ENCODE measurements at regions not wholly inside any gene's neighbourhood (a gene's known extent, or its start where the extent isn't known, plus 50 kb on each side); places are given as distances from the start of the nearest gene placed in this dataset.
A peak's percentile ranks its signal among the peaks of the same experiment; 100 is the strongest.

DNA sequence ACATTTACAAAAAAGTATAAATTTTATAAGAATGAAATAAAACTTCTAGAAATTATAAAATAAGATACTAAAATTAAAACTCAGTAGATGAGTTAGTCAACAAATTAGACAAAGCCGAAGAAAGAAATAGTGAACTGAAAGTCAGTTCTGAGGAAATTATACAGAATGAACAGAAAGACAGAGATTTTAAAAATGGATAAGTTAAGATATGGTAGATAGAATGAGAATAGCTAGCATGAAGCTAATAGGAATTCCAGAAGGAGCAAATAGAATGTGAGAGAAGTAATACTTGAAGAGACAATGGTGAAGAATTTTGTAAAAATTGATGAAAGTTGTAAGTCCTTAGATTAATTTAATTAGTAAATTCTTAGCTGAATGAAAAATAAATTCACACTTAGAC is 430.4 kb upstream of the RUNX1 start:
- TF ChIP-seq ZFP30 (CRISPR knock-in tag; IDR thresholded peaks at IDR 0.05) (peak; percentile 48), POU6F1 (CRISPR knock-in tag; IDR thresholded peaks at IDR 0.05; ENCODE audit: borderline replicate concordance, low read depth) (no peak), ZNF70 (CRISPR knock-in tag; IDR thresholded peaks at IDR 0.05) (no peak), PPARA (CRISPR knock-in tag; IDR thresholded peaks at IDR 0.05; ENCODE audit: borderline replicate concordance) (no peak), CSDC2 (CRISPR knock-in tag; IDR thresholded peaks at IDR 0.05) (no peak)
- no peak for ATAC-seq

DNA sequence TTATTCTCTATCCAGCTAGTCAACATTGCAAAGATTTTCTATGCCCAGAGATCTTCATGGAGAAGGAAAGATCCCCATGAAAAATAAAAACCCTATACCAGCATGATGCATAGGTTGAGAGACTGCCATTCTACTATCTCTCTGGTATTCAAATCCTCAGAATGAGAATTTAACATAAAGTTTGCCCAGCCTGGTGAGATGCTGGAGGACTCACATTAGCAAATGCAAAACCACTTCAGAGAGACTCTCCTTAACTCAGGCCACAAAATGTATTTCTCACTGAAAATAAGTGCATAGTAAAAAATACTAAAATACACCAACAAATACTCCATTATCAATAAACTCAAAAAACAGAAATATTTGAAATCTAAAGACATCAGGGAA is 430.0 kb upstream of the RUNX1 start:
- TF ChIP-seq ZFP3 (CRISPR knock-in tag; IDR thresholded peaks at IDR 0.05) (no peak), BACH2 (CRISPR knock-in tag; IDR thresholded peaks at IDR 0.05; ENCODE audit: borderline replicate concordance) (no peak), GLIS3 (CRISPR knock-in tag; IDR thresholded peaks at IDR 0.05) (no peak)
- TF ChIP-seq, protein P1, sequence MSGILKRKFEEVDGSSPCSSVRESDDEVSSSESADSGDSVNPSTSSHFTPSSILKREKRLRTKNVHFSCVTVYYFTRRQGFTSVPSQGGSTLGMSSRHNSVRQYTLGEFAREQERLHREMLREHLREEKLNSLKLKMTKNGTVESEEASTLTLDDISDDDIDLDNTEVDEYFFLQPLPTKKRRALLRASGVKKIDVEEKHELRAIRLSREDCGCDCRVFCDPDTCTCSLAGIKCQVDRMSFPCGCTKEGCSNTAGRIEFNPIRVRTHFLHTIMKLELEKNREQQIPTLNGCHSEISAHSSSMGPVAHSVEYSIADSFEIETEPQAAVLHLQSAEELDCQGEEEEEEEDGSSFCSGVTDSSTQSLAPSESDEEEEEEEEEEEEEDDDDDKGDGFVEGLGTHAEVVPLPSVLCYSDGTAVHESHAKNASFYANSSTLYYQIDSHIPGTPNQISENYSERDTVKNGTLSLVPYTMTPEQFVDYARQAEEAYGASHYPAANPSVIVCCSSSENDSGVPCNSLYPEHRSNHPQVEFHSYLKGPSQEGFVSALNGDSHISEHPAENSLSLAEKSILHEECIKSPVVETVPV (CRISPR knock-in tag; IDR thresholded peaks at IDR 0.05) = no peak
- ATAC-seq = no peak

- no peak for ATAC-seq
- TF ChIP-seq OSR1 (CRISPR knock-in tag; IDR thresholded peaks at IDR 0.05) = no peak
- no peak for TF ChIP-seq TSHZ2 (CRISPR knock-in tag; IDR thresholded peaks at IDR 0.05)
- TF ChIP-seq ZFP3 (CRISPR knock-in tag; IDR thresholded peaks at IDR 0.05) = no peak
- no peak for TF ChIP-seq SNAI2 (CRISPR knock-in tag; IDR thresholded peaks at IDR 0.05)
- no peak for TF ChIP-seq ESRRG (CRISPR knock-in tag; IDR thresholded peaks at IDR 0.05)
- TF ChIP-seq, protein P1 (CRISPR knock-in tag; IDR thresholded peaks at IDR 0.05) = no peak
- no peak for TF ChIP-seq ZFP30 (CRISPR knock-in tag; IDR thresholded peaks at IDR 0.05)
Observed at GRCh38 chr21:35478161-35479064, 429.3 kb upstream of the RUNX1 start.

DNA sequence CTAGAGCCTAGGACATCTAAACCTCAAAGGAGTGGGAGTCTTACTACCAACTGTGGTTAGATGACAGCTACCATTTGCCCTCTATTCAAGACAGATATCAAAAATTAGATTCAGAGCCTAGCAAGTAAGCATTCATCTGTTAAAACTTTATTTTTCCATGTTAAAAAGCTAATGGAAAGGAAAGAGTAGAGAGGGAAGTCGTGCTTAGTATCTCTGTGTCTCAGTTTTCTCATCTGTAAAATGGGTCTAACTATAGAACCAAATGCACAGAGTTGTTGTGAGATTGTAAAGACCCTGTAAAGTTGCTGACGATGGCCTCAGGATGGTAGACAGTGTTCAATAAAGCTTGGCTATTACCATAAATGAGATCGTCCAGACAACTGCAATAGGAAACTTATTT is 428.5 kb upstream of the RUNX1 start:
- no peak for ATAC-seq

More for the DNA sequence above, 428.5 kb upstream of the RUNX1 start:
- TF ChIP-seq, protein P1 (CRISPR knock-in tag; IDR thresholded peaks at IDR 0.05) = no peak
- no peak for TF ChIP-seq ESRRG (CRISPR knock-in tag; IDR thresholded peaks at IDR 0.05)
- TF ChIP-seq PPARA (CRISPR knock-in tag; IDR thresholded peaks at IDR 0.05; ENCODE audit: borderline replicate concordance) = no peak
- no peak for TF ChIP-seq ARNTL (CRISPR knock-in tag; IDR thresholded peaks at IDR 0.05; ENCODE audit: borderline replicate concordance, low read depth)
- no peak for TF ChIP-seq ZNF565 (CRISPR knock-in tag; conservative IDR thresholded peaks at IDR 0.05; ENCODE audit: low read depth)
- no peak for TF ChIP-seq TSHZ2 (CRISPR knock-in tag; IDR thresholded peaks at IDR 0.05)

Data from SK-N-SH treated with all-trans-retinoic acid at 6 μM for 48 hours (cell line).